ENCODE measurements at regions not wholly inside any gene's neighbourhood (a gene's known extent, or its start where the extent isn't known, plus 50 kb on each side); places are given as distances from the start of the nearest gene placed in this dataset.

- Histone ChIP-seq H3K36me3 (no peaks in the 10 kb centered on the region), H3K27ac (no peak overlapping the region), H3K4me1 (peaks cover 5 to 10% of the 10 kb centered on the region in 2 donors), H3K27me3 (no peaks in the 10 kb centered on the region), H3K4me3 (replicated peaks in 1 of 3) (no peak overlapping the region), H3K9me3 (no peaks in the 10 kb centered on the region)
- no peak for TF ChIP-seq POLR2A (IDR thresholded peaks at IDR 0.05)
- TF ChIP-seq CTCF (IDR thresholded peaks at IDR 0.05): no peak
- WGBS, 2 donors: 95 to 96% methylated on average over 10 of the region's 10 CpGs
- DNase-seq: no peak
- intact Hi-C loops (cut with DNase I): no loop called here
These were observed 65.8 kb upstream of the CREB1 start for GRCh38 chr2:207464007-207464406.

DNA sequence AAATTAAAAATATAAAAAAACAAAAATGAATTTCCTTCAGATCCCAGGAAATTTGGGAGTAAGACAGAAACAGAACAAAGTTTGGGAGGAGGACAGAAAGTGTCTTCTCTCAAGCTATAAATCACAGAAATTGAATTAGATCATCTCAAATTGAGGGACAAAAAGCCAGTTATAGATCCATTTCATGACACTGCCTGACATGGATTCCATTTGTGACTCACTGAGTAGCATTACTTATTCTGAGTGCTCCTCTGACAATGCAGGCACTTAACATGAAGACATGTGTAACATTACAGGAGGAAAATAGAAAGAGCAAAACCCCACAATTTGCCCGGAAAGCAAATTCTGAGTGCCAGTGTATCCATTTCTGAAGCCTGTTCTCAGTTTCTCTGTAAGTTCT, 63.9 kb upstream of the CREB1 start:
- 100% methylated on average over 1 of the region's 1 CpG for WGBS, 2 donors
- H3K4me1 ChIP-seq: peaks cover 5 to 10% of the 10 kb centered on the region in 2 donors
- no peak for DNase-seq
- H3K27ac ChIP-seq: no peak overlapping the region
- TF ChIP-seq POLR2A (IDR thresholded peaks at IDR 0.05) (no peak), CTCF (IDR thresholded peaks at IDR 0.05) (no peak)
- no peak overlapping the region for H3K4me3 ChIP-seq (replicated peaks in 1 of 3)
- no peaks in the 10 kb centered on the region for H3K9me3 ChIP-seq
- intact Hi-C loops (cut with DNase I): no loop called here
- no peaks in the 10 kb centered on the region for H3K36me3 ChIP-seq
- H3K27me3 ChIP-seq: no peaks in the 10 kb centered on the region

DNA sequence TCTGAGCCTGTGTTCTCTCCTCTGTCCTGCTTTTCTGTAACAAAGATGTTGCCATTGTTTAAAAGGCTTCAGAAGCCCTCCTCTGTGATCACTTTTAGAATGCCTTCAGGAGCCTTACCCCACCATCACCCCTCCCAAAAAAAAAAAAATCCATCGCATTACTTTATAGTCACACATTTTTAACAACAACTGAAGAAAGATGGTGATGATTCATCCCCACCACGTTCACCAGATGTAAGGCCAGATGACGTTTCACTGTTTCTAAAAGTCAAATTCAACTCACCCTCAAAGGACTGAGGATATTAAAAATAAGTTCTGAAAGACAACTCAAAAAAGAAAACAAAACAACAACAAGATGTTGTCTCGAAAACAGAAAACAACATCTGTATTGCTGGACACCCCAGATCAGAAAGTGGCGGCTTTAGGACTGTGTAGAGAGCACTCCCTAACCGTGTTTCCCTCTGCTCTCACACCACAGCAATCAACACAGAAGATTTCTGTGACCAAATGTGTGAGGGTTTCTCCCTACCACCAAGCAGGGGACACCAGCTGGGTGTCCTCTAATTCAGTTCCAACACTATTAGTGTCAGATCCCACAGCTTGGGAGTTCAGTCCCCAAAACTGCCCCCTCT, 61.9 kb upstream of the CREB1 start:
- no peaks in the 10 kb centered on the region for H3K9me3 ChIP-seq
- H3K27me3 ChIP-seq: no peaks in the 10 kb centered on the region
- no peak for TF ChIP-seq CTCF (IDR thresholded peaks at IDR 0.05)
- no peak for TF ChIP-seq POLR2A (IDR thresholded peaks at IDR 0.05)
- H3K4me3 ChIP-seq (replicated peaks in 1 of 3): no peak overlapping the region
- intact Hi-C loops (cut with DNase I): no loop called here
- peaks cover 5 to 10% of the 10 kb centered on the region in 2 donors for H3K4me1 ChIP-seq
- no peaks in the 10 kb centered on the region for H3K36me3 ChIP-seq
- WGBS, 2 donors: 62 to 85% methylated on average over 6 of the region's 6 CpGs
- no peak for DNase-seq
- no peak overlapping the region for H3K27ac ChIP-seq

DNA sequence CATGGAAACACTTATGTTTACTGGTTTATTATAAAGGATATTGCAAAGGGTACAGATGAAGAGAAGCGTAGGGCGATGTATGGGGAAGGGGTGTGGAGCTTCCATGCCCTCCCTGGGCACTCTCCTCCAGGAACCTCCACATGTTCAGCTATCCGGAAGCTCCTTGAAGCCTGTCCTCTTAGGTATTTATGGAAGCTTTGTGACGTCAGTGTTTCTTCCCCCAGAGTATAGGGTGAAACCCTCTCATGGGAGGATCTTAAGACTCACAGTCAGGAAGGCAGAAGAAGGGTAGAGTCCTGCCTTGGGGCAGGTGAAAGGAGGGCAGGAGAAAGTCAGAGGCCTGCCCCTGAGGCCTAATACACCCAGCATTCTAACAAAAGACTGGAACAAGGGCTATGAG, 61.3 kb upstream of the CREB1 start:
- no peak overlapping the region for H3K27ac ChIP-seq
- intact Hi-C loops (cut with DNase I): no loop called here
- peaks cover 5 to 10% of the 10 kb centered on the region in 2 donors for H3K4me1 ChIP-seq
- no peaks in the 10 kb centered on the region for H3K36me3 ChIP-seq
- no peak for DNase-seq
- no peak for TF ChIP-seq CTCF (IDR thresholded peaks at IDR 0.05)
- TF ChIP-seq POLR2A (IDR thresholded peaks at IDR 0.05): no peak
- WGBS, 2 donors: 93 to 94% methylated on average over 4 of the region's 4 CpGs
- no peaks in the 10 kb centered on the region for H3K9me3 ChIP-seq
- H3K27me3 ChIP-seq: no peaks in the 10 kb centered on the region
- H3K4me3 ChIP-seq (replicated peaks in 1 of 3): no peak overlapping the region

- H3K27ac ChIP-seq: no peak overlapping the region
- H3K4me3 ChIP-seq (replicated peaks in 1 of 3): no peak overlapping the region
- no peak for DNase-seq
- peaks cover 5 to 10% of the 10 kb centered on the region in 2 donors for H3K4me1 ChIP-seq
- H3K27me3 ChIP-seq: no peaks in the 10 kb centered on the region
- H3K9me3 ChIP-seq: no peaks in the 10 kb centered on the region
- no peak for TF ChIP-seq POLR2A (IDR thresholded peaks at IDR 0.05)
- TF ChIP-seq CTCF (IDR thresholded peaks at IDR 0.05): no peak
- intact Hi-C loops (cut with DNase I): no loop called here
- WGBS, 2 donors: 91 to 93% methylated on average over 6 of the region's 6 CpGs
- H3K36me3 ChIP-seq: no peaks in the 10 kb centered on the region
These were observed 60.3 kb upstream of the CREB1 start for GRCh38 chr2:207469451-207469850.

Data from thyroid gland (tissue), 4 donors.